Endothelial cell (in vitro differentiated cells): ENCODE measurements at regions not wholly inside any gene's neighbourhood (a gene's known extent, or its start where the extent isn't known, plus 50 kb on each side); places are given as distances from the start of the nearest gene placed in this dataset.
"Not testable (repeated sequence)": the region's sequence is repeated elsewhere in the genome, so short reads cannot be mapped to it uniquely, and the experiment has no call there.

Experiments used
- DNase-seq: peaks from one replicate; pipeline ENCODE4 v3.0.0; 2021; ENCODE audit warnings: low spot score
- H3K27ac Mint-ChIP-seq: one replicate; pipeline ENCODE4 v1.8.0; 2021; ENCODE audit warnings: mixed read lengths, inconsistent platforms; ENCODE audit not compliant: unreplicated experiment
- H3K27me3 Mint-ChIP-seq: one replicate; pipeline ENCODE4 v1.8.0; 2021; ENCODE audit warnings: mild to moderate bottlenecking, moderate library complexity, mixed read lengths, inconsistent platforms; ENCODE audit not compliant: unreplicated experiment
- H3K36me3 Mint-ChIP-seq: one replicate; pipeline ENCODE4 v1.8.0; 2021; ENCODE audit warnings: mild to moderate bottlenecking, low read depth, mixed read lengths, inconsistent platforms; ENCODE audit not compliant: unreplicated experiment
- H3K4me1 Mint-ChIP-seq: one replicate; pipeline ENCODE4 v1.8.0; 2021; ENCODE audit warnings: mild to moderate bottlenecking, mixed read lengths, inconsistent platforms; ENCODE audit not compliant: unreplicated experiment
- H3K4me3 Mint-ChIP-seq: one replicate; pipeline ENCODE4 v1.8.0; 2021; ENCODE audit warnings: mild to moderate bottlenecking, mixed read lengths, inconsistent platforms; ENCODE audit not compliant: unreplicated experiment
- H3K9me3 Mint-ChIP-seq: one replicate; pipeline ENCODE4 v1.8.0; 2021; ENCODE audit warnings: mixed read lengths, inconsistent platforms; ENCODE audit not compliant: unreplicated experiment
- CTCF ChIP-seq: fragments of 200-600 bp; sonication (generic); IDR thresholded peaks from one replicate; pipeline ENCODE4 v1.5.0; 2021; ENCODE audit warnings: antibody characterized with exemption; ENCODE audit not compliant: unreplicated experiment

- no peak overlapping the region for H3K27ac Mint-ChIP-seq
- no peaks in the 10 kb centered on the region for H3K9me3 Mint-ChIP-seq
- H3K4me3 Mint-ChIP-seq = no peak overlapping the region
- no peak for DNase-seq
- no peak for TF ChIP-seq CTCF
- H3K36me3 Mint-ChIP-seq = peaks cover 4% of the 10 kb centered on the region
- peaks cover 11% of the 10 kb centered on the region for H3K27me3 Mint-ChIP-seq
- no peaks in the 10 kb centered on the region for H3K4me1 Mint-ChIP-seq
Observed at GRCh38 chr6:170056278-170056711, 234.6 kb downstream of the DLL1 start.

- not testable (repeated sequence) for H3K36me3 Mint-ChIP-seq, H3K9me3 Mint-ChIP-seq, H3K4me1 Mint-ChIP-seq, H3K27ac Mint-ChIP-seq, H3K4me3 Mint-ChIP-seq, DNase-seq
- H3K27me3 Mint-ChIP-seq = peaks cover 13% of the 10 kb centered on the region
Observed at GRCh38 chr6:170055797-170056196, 235.1 kb downstream of the DLL1 start.

- no peaks in the 10 kb centered on the region for H3K4me1 Mint-ChIP-seq
- no peak for DNase-seq
- peaks cover 19% of the 10 kb centered on the region for H3K27me3 Mint-ChIP-seq
- H3K4me3 Mint-ChIP-seq = no peak overlapping the region
- peaks cover 4% of the 10 kb centered on the region for H3K36me3 Mint-ChIP-seq
- H3K9me3 Mint-ChIP-seq = no peaks in the 10 kb centered on the region
- H3K27ac Mint-ChIP-seq = no peak overlapping the region
- no peak for TF ChIP-seq CTCF
Observed at GRCh38 chr6:170053966-170054661, 236.8 kb downstream of the DLL1 start.

GRCh38 chr6:170052991-170053821 lies 237.7 kb downstream of the DLL1 start:
- peaks cover 4% of the 10 kb centered on the region for H3K36me3 Mint-ChIP-seq
- TF ChIP-seq CTCF = no peak
- DNase-seq = no peak
- H3K4me1 Mint-ChIP-seq = no peaks in the 10 kb centered on the region
- H3K9me3 Mint-ChIP-seq = no peaks in the 10 kb centered on the region
- no peak overlapping the region for H3K4me3 Mint-ChIP-seq
- peaks cover 20% of the 10 kb centered on the region for H3K27me3 Mint-ChIP-seq
- no peak overlapping the region for H3K27ac Mint-ChIP-seq

GRCh38 chr6:170051229-170052172 lies 239.4 kb downstream of the DLL1 start:
- H3K4me1 Mint-ChIP-seq = no peaks in the 10 kb centered on the region
- no peaks in the 10 kb centered on the region for H3K9me3 Mint-ChIP-seq
- H3K36me3 Mint-ChIP-seq = peaks cover 4% of the 10 kb centered on the region
- TF ChIP-seq CTCF = no peak
- no peak overlapping the region for H3K4me3 Mint-ChIP-seq
- DNase-seq = no peak
- H3K27ac Mint-ChIP-seq = no peak overlapping the region
- H3K27me3 Mint-ChIP-seq = peaks cover 20% of the 10 kb centered on the region
